T-helper 1 cell treated with Interleukin-12 subunit alpha and Interleukin-12 subunit beta and Interleukin-4 antibody, amounts not matched to agents 30 μg/mL and 1 μg/mL, for 36 hours (primary cell): ENCODE measurements at regions not wholly inside any gene's neighbourhood (a gene's known extent, or its start where the extent isn't known, plus 50 kb on each side); places are given as distances from the start of the nearest gene placed in this dataset.

Source experiments
- H3K27ac Mint-ChIP-seq: one replicate; pipeline ENCODE4 v1.8.0; 2021; ENCODE audit warnings: mild to moderate bottlenecking, mixed read lengths
- H3K27me3 Mint-ChIP-seq: one replicate; pipeline ENCODE4 v1.8.0; 2021; ENCODE audit warnings: low read depth, mixed read lengths
- H3K36me3 Mint-ChIP-seq: one replicate; pipeline ENCODE4 v1.8.0; 2021; ENCODE audit warnings: low read depth, mixed read lengths
- H3K4me1 Mint-ChIP-seq: one replicate; pipeline ENCODE4 v1.8.0; 2021; ENCODE audit warnings: low read depth, mixed read lengths
- H3K4me3 Mint-ChIP-seq: one replicate; pipeline ENCODE4 v1.8.0; 2021; ENCODE audit warnings: mild to moderate bottlenecking, moderate library complexity, mixed read lengths
- H3K9me3 Mint-ChIP-seq: one replicate; pipeline ENCODE4 v1.8.0; 2021; ENCODE audit warnings: mixed read lengths

DNA sequence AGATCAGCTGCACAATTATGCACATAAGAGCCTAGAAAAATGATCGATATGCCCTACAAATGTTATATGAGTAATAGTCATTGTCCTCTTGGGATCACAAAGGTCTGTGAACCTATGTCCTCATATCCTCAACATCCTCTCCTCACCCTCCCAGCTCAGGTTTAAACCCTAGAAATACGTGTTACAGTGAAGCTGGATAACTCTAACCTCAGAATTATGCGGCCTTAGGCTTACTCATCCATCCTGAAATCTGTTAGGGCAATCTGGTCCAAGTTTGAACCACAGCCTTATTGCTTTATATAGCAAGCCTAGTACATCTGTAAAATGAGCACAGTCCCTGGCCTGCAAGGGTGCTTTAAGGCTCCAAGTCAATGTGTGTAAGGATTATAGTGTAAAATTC, 84.2 kb upstream of the FRMD4A start:
- Mint-ChIP-seq H3K9me3 (peaks cover 6% of the 10 kb centered on the region), H3K4me3 (no peak overlapping the region), H3K4me1 (peaks cover 4% of the 10 kb centered on the region), H3K27ac (no peak overlapping the region), H3K27me3 (peaks cover 34% of the 10 kb centered on the region), H3K36me3 (no peaks in the 10 kb centered on the region)

DNA sequence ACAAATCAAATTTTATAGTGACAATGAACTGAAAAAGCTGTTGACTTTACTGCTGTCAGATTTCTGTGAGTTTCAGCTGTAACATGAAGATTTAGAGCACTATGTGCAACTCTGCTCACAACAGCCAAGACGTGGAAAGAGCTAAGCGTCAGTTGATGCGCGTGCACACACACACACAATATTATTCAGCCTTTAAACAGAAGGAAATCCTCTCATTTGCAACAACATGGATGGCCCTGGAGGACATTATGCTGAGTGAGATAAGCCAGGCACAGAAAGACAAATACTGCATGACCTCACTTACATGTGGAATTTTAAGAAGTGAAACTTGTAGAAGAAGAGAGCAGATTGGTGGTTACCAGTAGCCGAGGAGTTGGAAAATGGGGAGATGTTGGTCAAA, 82.8 kb upstream of the FRMD4A start:
- Mint-ChIP-seq H3K4me1 (peaks cover 8% of the 10 kb centered on the region), H3K4me3 (no peak overlapping the region), H3K27me3 (peaks cover 38% of the 10 kb centered on the region), H3K36me3 (no peaks in the 10 kb centered on the region), H3K27ac (no peak overlapping the region), H3K9me3 (peaks cover 9% of the 10 kb centered on the region)

DNA sequence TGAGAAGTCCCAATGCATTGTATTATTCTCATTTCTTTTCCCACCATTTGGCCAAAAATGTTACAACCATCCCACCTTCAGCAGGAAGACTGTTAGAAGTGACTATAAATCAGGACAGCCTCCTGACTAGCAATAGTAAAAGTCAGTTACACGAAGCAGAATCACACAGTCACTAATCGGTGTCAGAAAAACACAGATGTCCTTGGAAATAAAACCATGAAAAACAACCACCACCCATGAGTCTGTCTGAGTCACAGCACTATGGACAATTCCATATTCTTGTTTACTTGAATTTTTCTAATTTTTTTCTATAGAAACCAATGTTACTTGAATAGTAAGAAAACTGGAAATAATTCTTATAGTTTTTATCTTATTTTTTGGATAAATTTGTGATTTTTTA, 81.9 kb upstream of the FRMD4A start:
- peaks cover 36% of the 10 kb centered on the region for H3K27me3 Mint-ChIP-seq
- peaks cover 11% of the 10 kb centered on the region for H3K4me1 Mint-ChIP-seq
- H3K4me3 Mint-ChIP-seq = no peak overlapping the region
- H3K27ac Mint-ChIP-seq = no peak overlapping the region
- H3K36me3 Mint-ChIP-seq = no peaks in the 10 kb centered on the region
- peaks cover 9% of the 10 kb centered on the region for H3K9me3 Mint-ChIP-seq

DNA sequence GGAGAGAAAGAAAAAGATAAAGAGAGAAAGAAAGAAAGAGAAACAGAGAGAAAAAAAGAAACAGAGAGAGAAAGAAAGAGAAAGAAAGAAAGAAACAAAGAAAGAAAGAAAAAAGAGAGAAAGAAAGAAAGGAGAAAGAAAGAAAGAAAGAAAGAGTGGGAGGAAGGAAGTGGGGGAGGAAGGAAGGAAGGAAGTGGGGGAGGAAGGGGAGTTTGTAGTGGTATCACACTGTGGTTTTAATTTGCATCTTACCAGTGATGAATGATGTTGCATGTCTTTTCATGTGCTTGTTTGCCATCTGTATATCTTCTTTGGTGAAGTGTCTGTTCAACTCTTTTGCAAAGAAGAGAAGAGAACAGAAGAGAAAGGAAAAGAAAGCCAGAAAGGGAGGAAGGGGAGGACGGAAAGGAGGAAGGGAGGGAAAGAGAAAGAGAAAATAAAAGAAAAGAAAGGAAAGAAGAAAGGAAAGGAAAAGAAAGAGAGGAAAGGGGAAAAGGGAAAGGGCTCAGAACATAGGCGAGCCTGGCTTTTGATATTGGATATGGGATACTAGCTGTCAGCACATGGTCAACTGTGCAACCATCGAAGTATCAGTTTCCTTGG, 79.2 kb upstream of the FRMD4A start:
- Mint-ChIP-seq H3K36me3 (no peaks in the 10 kb centered on the region), H3K4me3 (no peak overlapping the region), H3K4me1 (peaks cover 11% of the 10 kb centered on the region), H3K27ac (no peak overlapping the region), H3K27me3 (peaks cover 36% of the 10 kb centered on the region), H3K9me3 (peaks cover 9% of the 10 kb centered on the region)

DNA sequence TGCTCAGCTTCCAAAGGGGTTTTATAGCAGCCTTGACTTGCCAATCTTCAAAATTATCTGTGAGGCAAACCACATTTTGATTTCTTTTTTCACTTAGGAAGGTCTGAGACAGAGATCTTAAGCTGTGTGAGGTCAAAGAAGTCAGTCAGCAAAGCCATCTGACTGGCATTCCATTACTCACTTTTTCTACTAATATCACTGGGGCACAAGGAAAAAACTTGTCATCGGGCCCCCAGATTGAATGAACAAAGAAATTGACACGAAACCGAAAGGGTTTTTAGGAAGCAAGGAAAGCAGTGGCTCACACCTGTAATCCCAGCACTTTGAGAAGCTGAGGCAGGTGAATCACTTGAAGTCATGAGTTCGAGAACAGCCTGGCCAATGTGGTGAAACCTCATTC, 78.5 kb upstream of the FRMD4A start:
- Mint-ChIP-seq H3K4me1 (peaks cover 11% of the 10 kb centered on the region), H3K27ac (no peak overlapping the region), H3K4me3 (no peak overlapping the region), H3K36me3 (no peaks in the 10 kb centered on the region), H3K9me3 (peaks cover 9% of the 10 kb centered on the region), H3K27me3 (peaks cover 33% of the 10 kb centered on the region)

DNA sequence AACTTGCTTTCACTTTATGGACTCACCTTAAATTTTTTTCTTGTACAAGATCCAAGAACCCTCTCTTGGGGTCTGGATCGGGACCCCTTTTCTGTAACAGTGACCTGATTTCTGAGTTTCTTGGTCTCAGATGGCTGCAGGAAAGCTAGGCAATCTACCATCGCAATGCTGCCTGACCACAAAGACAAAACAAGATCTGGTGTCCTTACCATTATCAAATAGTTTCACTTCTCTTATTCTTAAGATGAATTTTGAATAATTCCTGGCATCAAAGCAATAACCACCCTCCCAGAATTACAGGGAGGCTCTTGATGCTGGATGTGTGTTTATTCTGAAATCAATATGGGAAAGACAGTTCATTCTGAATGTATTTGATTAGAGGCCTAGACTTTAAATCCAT, 77.4 kb upstream of the FRMD4A start:
- Mint-ChIP-seq H3K4me1 (peaks cover 11% of the 10 kb centered on the region), H3K27me3 (peaks cover 29% of the 10 kb centered on the region), H3K9me3 (peaks cover 9% of the 10 kb centered on the region), H3K36me3 (no peaks in the 10 kb centered on the region), H3K4me3 (no peak overlapping the region), H3K27ac (no peak overlapping the region)

DNA sequence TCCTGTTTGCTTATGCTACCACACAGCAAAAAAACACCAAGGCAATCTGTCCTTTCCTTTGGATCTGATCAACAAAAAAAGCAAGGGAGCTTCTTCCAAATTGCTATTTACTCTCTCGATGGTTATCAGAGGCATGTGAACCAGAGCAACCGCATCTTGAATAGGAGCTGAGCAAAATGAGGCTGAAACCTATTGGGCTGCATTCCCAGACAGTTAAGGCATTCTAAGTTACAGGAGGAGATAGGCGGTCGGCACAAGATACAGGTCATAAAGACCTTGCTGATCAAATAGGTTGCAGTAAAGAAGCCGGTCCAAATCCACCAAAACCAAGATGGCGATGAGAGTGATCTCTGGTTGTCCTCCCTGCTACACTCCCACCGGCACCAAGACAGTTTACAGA, 76.8 kb upstream of the FRMD4A start:
- H3K27me3 Mint-ChIP-seq = peaks cover 31% of the 10 kb centered on the region
- no peaks in the 10 kb centered on the region for H3K36me3 Mint-ChIP-seq

DNA sequence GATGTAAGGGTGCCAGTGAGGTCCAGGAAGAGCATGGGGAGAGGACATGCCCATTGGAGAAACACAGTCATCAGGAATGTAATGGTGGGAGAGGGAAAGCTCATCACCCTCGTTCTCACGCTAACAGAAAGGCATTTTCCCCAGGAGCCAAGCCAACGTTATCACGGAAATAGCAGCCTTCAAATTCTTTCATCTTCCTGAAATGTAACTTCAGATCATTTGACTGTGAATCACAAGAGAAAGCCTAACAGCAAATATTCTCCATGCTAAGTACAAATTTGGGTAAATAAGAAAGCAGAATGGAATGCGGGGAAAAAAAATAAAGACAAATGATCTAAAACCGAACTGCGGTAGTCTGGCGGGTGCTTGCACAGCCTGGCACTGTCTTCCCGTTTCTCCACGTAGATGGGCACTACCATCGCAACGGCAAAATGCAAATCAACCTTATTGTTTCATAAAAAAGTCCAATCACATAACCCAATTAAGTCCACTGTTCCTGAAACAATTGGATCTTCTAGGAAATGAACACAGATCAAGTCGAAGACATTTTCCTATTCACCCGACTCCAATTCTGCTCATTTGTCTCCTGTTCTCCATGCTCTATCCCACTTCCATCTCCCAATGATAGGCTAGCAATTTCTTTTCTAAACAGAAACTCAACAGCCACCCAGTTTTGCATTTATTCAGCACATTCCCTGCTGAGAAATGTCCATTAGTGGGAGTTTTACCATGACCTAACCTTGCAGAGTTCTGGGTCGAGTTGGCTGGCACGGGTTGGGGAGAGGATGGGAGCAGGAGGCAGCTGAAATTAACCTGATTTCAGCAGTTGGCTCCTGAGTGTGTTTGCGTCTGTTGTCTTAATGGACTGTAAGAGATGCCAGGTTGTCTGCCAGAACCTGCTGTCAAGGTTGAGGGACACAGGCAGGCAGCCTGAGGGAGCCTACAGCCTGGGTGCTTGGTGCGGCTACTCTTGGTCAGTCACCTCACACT, 74.6 kb upstream of the FRMD4A start:
- Mint-ChIP-seq H3K9me3 (peaks cover 6% of the 10 kb centered on the region), H3K27me3 (peaks cover 38% of the 10 kb centered on the region), H3K4me3 (no peak overlapping the region), H3K4me1 (peaks cover 9% of the 10 kb centered on the region), H3K27ac (no peak overlapping the region), H3K36me3 (no peaks in the 10 kb centered on the region)

More for the DNA sequence above, 76.8 kb upstream of the FRMD4A start:
- H3K27ac Mint-ChIP-seq = no peak overlapping the region
- peaks cover 9% of the 10 kb centered on the region for H3K9me3 Mint-ChIP-seq
- H3K4me3 Mint-ChIP-seq = no peak overlapping the region
- H3K4me1 Mint-ChIP-seq = peaks cover 11% of the 10 kb centered on the region

DNA sequence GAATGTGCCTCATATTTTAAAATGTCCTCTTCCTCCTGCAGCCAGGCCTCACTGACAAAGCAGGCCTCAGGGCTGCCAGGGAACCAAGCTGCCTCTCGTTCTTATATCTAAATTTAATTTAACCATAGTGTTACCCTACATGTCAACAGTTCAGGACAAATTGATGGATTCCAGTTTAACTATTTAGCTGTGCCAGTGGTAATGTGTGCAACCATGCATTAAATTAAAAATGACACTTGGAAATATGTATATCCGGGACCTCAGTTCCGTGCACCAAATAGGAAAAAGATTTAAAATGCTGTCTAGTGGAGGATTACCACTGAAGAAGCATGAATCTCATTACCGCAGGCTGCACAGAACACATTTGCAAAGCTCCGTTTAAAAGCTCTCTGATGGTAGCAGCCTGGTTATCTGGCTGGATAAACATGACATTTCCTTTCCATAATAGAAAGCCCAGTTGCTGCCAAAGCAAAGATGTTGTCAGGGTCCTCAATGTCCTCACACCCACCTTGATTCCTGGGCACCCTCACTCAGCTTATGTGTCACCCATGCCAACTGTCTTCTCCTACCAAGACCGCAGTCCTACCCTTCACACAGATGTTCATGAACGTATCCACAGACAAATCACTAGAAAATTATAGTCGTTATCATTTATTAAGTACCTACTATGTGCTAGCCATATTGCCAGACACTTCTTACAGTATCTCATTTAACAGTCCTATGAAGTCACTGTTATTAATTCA, 73.3 kb upstream of the FRMD4A start:
- Mint-ChIP-seq H3K9me3 (no peaks in the 10 kb centered on the region), H3K27me3 (peaks cover 37% of the 10 kb centered on the region), H3K36me3 (no peaks in the 10 kb centered on the region), H3K4me3 (no peak overlapping the region), H3K4me1 (peaks cover 3% of the 10 kb centered on the region), H3K27ac (no peak overlapping the region)

DNA sequence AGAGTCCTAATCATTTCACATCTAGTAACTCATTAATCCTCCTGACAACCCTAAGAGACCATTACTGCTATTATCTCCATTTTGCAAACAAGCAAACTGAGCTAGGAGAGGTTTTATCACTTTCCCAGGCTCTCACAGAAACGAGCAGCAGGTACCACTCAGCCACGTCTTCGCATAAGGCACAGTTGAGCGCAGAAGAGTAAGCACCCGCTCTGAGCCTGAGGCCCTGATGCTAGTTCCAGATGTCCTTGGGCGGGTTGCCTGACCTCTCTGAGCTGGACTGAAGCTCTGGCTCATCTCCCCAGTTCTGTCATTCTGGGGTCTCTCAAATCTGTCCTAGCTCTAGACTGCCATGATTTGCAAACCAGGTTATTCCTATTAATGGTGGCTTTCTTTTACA, 72.6 kb upstream of the FRMD4A start:
- H3K27me3 Mint-ChIP-seq = peaks cover 41% of the 10 kb centered on the region
- no peaks in the 10 kb centered on the region for H3K9me3 Mint-ChIP-seq
- H3K27ac Mint-ChIP-seq = no peak overlapping the region
- peaks cover 3% of the 10 kb centered on the region for H3K4me1 Mint-ChIP-seq
- H3K4me3 Mint-ChIP-seq = no peak overlapping the region
- H3K36me3 Mint-ChIP-seq = no peaks in the 10 kb centered on the region

DNA sequence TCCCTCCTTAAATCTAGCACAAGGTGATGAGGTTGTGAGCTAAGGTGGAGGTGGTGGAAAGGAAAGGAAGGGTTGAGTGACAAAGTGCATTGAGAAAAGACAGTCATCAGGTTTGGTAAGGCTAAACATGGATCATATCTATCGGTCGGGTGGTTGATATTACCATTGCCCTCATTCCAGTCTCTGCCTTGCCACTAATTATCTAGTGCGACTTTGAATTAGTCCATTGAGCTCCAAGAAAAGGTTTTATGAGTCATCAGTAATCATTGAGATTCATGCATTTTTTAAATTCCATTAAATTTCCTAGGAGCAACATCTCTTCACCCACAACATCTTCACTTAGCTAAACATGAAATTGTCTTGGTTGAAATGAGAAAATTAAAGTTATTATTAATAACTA, 68.9 kb upstream of the FRMD4A start:
- Mint-ChIP-seq H3K27me3 (peaks cover 51% of the 10 kb centered on the region), H3K4me3 (no peak overlapping the region), H3K27ac (no peak overlapping the region), H3K4me1 (no peaks in the 10 kb centered on the region), H3K9me3 (peaks cover 4% of the 10 kb centered on the region), H3K36me3 (no peaks in the 10 kb centered on the region)

DNA sequence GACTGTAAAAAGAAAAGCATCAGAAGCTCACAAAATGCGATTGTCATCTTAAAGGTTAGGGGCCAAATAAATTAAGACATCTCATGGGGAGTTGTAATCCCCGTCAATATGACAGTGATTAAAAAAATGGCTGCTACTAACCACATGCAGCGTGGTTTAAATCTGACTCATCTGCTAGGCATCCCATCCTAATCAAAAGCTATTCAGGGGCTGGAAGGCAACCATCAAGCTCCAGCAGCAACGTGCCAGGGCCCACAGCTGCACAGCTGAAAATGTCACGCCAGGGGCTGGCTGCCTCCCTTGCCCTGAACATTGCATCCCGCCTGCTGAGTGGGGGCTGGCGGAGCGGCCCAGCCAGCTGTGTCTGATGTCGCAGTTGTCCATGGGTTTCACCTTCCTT, 66.3 kb upstream of the FRMD4A start:
- Mint-ChIP-seq H3K27me3 (peaks cover 57% of the 10 kb centered on the region), H3K36me3 (no peaks in the 10 kb centered on the region), H3K4me3 (no peak overlapping the region), H3K27ac (no peak overlapping the region), H3K9me3 (peaks cover 20% of the 10 kb centered on the region), H3K4me1 (no peaks in the 10 kb centered on the region)

DNA sequence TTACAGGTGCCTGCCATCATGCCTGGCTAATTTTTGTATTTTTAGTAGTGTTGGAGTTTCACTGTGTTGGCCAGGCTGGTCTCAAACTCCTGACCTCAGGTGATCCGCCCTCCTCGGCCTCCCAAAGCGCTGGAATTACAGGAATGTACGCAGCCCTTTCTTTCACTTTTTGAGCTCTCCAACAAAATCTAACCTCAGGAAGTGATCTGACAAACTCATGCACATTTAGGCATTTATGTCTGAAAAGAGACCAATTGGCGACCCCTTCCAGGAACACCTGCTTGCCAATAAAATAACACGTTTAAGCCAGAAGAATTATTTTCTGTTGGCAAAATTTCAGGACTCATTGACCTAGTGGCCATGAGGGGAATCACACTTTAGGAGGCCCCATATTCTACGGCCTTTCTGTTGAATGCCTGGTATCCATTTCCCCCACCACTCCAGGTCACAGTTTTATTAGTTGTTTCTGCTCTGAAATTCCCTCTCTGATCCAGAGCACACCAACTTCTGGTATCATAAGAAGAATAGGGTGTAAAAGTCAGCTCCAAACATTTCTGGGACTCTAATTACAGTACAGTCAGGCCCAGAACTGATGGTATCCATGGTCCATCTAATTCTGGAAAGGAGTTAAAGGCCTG, 65.8 kb upstream of the FRMD4A start:
- H3K27ac Mint-ChIP-seq = no peak overlapping the region
- peaks cover 20% of the 10 kb centered on the region for H3K9me3 Mint-ChIP-seq
- no peak overlapping the region for H3K4me3 Mint-ChIP-seq
- no peaks in the 10 kb centered on the region for H3K4me1 Mint-ChIP-seq
- H3K27me3 Mint-ChIP-seq = peaks cover 54% of the 10 kb centered on the region
- H3K36me3 Mint-ChIP-seq = no peaks in the 10 kb centered on the region

DNA sequence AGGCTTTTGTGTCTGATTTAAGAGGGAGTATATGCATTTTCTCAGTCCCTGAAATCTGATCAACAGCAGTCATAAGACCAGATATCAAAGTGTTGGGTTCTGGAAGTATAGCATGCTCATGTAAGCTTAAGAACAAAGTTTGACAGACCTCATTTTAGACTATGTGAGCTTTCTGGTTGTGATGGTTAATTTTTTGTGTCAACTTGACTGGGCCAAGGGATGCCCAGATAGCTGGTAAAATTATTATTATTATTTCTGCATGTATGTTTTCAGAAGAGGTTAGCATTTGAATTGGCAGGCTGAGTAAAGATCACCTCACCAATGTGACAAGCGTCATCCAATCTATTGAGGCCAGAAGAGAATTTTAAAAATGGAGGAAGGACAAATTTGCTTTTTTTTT, 63.5 kb upstream of the FRMD4A start:
- Mint-ChIP-seq H3K4me1 (peaks cover 13% of the 10 kb centered on the region), H3K27ac (no peak overlapping the region), H3K4me3 (no peak overlapping the region), H3K27me3 (peaks cover 47% of the 10 kb centered on the region), H3K36me3 (no peaks in the 10 kb centered on the region), H3K9me3 (peaks cover 20% of the 10 kb centered on the region)
